ENCODE measurements at regions not wholly inside any gene's neighbourhood (a gene's known extent, or its start where the extent isn't known, plus 50 kb on each side); places are given as distances from the start of the nearest gene placed in this dataset.
"Not testable (repeated sequence)": the region's sequence is repeated elsewhere in the genome, so short reads cannot be mapped to it uniquely, and the experiment has no call there.

DNA sequence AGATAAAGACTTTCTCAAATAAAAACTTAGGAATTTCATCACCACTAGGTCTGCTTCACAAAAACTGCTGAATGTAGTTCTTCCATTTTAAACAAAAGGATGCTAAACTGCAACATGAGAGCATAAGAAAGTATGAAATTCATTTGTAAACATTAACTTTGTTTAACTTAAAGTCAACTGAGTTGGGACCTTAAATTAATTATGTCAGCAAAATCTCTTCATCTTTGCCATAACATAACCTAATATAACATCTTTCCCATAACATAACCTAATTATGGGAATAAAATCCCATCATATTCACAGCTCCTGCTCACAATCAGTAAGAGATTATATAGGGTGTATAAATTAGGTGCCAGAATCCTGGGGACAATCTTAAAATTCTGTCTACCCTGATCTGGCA lies 78.8 kb upstream of the PCSK5 start:
- in situ Hi-C loops (cut with MboI; ENCODE audit: low sequenced_read_pairs, unreplicated experiment), result no loop called here
- TF ChIP-seq, protein P1, sequence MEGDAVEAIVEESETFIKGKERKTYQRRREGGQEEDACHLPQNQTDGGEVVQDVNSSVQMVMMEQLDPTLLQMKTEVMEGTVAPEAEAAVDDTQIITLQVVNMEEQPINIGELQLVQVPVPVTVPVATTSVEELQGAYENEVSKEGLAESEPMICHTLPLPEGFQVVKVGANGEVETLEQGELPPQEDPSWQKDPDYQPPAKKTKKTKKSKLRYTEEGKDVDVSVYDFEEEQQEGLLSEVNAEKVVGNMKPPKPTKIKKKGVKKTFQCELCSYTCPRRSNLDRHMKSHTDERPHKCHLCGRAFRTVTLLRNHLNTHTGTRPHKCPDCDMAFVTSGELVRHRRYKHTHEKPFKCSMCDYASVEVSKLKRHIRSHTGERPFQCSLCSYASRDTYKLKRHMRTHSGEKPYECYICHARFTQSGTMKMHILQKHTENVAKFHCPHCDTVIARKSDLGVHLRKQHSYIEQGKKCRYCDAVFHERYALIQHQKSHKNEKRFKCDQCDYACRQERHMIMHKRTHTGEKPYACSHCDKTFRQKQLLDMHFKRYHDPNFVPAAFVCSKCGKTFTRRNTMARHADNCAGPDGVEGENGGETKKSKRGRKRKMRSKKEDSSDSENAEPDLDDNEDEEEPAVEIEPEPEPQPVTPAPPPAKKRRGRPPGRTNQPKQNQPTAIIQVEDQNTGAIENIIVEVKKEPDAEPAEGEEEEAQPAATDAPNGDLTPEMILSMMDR (IDR thresholded peaks at IDR 0.05; ENCODE audit: borderline replicate concordance, control extremely low read depth, extremely low read depth, insufficient read depth, missing control alignments), result no peak
- DNase-seq (ENCODE audit: low spot score), result no peak

DNA sequence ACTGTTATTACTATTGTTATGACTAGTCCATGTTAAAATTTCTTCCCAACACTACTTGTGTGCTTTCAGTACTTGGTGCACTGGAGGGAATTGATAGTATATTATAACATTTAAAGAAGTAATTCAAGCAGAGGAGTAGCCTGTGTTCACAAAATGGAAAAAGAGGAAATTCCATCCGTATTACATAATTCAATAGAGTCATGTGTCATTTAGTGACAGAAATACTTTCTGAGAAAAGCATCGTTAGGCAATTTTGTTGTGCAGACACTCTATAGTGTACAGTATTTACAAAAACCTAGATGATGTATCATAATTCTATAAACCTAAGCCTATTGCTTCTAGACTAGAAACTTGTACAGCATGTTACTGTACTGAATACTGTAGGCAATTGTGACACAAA lies 78.3 kb upstream of the PCSK5 start:
- TF ChIP-seq, protein P1 (IDR thresholded peaks at IDR 0.05; ENCODE audit: borderline replicate concordance, control extremely low read depth, extremely low read depth, insufficient read depth, missing control alignments), result no peak
- in situ Hi-C loops (cut with MboI; ENCODE audit: low sequenced_read_pairs, unreplicated experiment), result no loop called here
- DNase-seq (ENCODE audit: low spot score), result no peak

DNA sequence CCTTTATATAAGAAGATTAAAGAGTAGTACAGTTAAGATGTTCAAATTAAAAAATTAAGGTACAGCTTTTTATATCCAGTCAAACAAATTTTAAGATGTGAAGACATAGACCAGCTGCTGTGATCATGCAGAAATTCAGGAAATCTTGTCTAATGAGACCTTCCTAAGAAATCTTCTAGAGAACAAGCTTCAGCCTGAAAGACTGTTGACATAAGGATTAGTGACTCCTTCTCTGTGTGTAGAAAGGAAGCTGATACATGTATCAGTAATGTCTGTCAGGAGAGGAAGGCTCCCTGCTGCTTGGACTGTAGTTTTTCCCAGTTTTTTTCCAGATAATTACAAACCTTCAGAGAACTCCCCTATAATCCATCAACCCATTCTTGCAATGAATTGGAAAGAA lies 75.8 kb upstream of the PCSK5 start:
- DNase-seq (ENCODE audit: low spot score), result no peak
- TF ChIP-seq, protein P1 (IDR thresholded peaks at IDR 0.05; ENCODE audit: borderline replicate concordance, control extremely low read depth, extremely low read depth, insufficient read depth, missing control alignments), result no peak
- in situ Hi-C loops (cut with MboI; ENCODE audit: low sequenced_read_pairs, unreplicated experiment), result no loop called here

DNA sequence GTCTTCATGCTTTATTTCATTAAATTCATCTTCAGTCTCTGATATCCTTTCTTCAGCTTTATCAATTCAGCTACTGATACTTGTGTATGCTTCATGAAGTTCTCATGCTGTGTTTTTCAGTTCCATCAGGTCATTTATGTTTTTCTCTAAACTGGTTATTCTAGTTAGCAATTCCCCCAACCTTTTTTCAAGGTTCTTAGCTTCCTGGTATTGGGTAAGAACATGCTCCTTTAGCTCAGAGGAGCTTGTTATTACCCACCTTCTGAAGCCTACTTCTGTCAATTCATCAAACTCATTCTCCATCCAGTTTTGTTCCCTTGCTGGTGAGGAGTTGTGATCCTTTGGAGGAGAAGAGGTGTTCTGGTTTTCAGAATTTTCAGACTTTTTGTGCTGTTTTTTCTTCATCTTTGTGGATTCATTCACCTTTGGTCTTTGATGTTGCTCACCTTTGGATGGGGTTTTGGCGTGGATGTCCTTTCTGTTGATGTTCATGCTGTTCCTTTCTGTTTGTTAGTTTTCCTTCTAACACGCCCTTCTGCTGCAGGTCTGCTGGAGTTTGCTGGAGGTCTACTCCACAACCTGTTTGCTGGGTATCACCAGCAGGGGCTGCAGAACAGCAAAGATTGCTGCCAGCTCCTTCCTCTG lies 69.9 kb upstream of the PCSK5 start:
- DNase-seq (ENCODE audit: low spot score); in situ Hi-C loops (cut with MboI; ENCODE audit: low sequenced_read_pairs, unreplicated experiment): not testable (repeated sequence)

DNA sequence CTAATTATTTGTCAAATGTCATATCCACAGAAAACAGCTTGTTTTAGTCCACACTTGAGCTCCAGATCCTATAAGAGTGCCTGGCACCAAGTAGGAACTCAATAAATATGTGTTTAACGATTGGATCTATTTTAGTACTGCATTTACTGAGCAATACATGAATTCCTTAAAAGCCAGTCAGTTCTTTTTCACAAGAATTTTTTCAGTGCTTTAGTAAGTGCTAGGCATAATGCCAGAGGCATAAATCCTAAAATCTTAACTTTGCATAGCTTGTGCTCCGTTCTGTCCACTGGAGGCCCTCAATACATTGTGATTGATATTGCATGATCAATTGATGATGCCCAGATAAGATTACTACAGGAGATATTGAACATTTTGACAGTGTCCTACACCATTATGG lies 67.3 kb upstream of the PCSK5 start:
- in situ Hi-C loops (cut with MboI; ENCODE audit: low sequenced_read_pairs, unreplicated experiment), result no loop called here
- TF ChIP-seq, protein P1 (IDR thresholded peaks at IDR 0.05; ENCODE audit: borderline replicate concordance, control extremely low read depth, extremely low read depth, insufficient read depth, missing control alignments), result no peak
- DNase-seq (ENCODE audit: low spot score), result no peak

DNA sequence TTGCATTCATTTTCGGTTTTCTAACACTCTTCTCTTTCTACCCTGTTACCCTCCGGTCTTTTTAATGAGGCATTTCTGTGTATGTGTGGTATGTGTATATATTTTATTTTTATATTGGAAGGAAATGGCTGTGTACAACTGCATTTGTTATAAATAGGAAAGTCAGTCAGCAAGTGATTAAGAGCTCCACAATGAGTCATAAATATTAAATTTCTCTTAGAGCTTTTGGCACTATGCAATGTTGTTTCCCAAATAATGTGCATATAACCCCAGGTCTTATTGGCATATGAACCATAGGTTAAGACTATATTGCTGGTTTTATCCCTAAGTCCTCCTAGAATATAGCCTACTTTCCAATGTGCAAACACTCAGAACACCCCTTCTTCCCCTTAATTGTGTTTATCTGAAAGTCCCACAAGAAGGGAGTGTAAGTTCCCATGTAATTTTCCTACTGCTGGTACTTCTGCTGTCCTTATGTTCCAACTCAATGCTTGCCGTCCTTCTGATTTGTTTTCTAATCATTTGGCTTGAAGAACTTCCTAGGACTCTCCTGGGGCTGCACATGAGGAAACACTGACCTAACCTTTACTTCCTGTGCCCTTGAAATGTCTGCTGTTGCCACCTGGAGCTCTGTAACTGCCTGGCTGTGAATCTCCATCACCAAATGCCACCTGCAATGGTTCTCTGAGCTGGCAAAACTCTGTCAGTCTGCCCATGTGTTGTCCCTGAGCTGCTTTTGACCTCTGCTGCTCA lies 65.5 kb upstream of the PCSK5 start:
- TF ChIP-seq, protein P1 (IDR thresholded peaks at IDR 0.05; ENCODE audit: borderline replicate concordance, control extremely low read depth, extremely low read depth, insufficient read depth, missing control alignments), result no peak
- no peak for DNase-seq (ENCODE audit: low spot score)
- in situ Hi-C loops (cut with MboI; ENCODE audit: low sequenced_read_pairs, unreplicated experiment), result no loop called here

DNA sequence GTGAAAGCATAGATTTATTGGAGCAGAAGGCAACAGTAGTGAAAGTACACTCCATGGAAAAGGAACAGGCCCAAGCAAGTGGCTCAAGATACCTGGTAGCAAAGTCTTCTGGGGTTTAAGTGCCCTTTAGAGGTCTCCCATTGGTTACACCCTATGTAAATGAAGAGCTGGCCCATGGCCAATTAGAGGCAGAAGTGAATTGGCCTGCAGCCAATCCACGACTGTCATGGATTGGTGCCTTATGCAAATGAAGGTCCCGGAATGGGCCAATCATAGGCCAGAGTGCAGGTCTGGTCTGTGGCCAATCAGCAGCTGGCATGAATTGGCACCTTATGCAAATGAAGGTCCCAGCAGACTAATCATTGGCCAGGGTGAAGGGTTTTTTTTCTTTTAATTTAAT lies 64.2 kb upstream of the PCSK5 start:
- in situ Hi-C loops (cut with MboI; ENCODE audit: low sequenced_read_pairs, unreplicated experiment), result no loop called here
- TF ChIP-seq, protein P1 (IDR thresholded peaks at IDR 0.05; ENCODE audit: borderline replicate concordance, control extremely low read depth, extremely low read depth, insufficient read depth, missing control alignments), result no peak
- DNase-seq (ENCODE audit: low spot score), result no peak

All from GM13976 (cell line).